Fibroblast of lung (primary cell): ENCODE measurements at regions not wholly inside any gene's neighbourhood (a gene's known extent, or its start where the extent isn't known, plus 50 kb on each side); places are given as distances from the start of the nearest gene placed in this dataset.

ENCODE experiments used
- DNase-seq, 2 donors: peaks; one replicate each; pipeline versions ENCODE4 v3.0.0 to v3.0.0-alpha.2; 2010; ENCODE audit warnings: low read depth in 2 of 2
- H2AFZ ChIP-seq: 2 replicates; pipeline ENCODE4 v1.5.1; 2012; ENCODE audit warnings: low read length, control low read depth, inconsistent platforms
- H3K27ac ChIP-seq: 2 replicates; pipeline ENCODE4 v1.5.1; 2011; ENCODE audit warnings: low read length, control low read depth; ENCODE audit not compliant: insufficient read depth
- H3K27me3 ChIP-seq: 2 replicates; pipeline ENCODE4 v1.5.1; 2011; ENCODE audit warnings: mild to moderate bottlenecking, low read length; ENCODE audit not compliant: control insufficient read depth, insufficient read depth
- H3K36me3 ChIP-seq: 2 replicates; pipeline ENCODE4 v1.5.1; 2011; ENCODE audit warnings: low read length; ENCODE audit not compliant: control insufficient read depth, insufficient read depth
- H3K4me1 ChIP-seq: 2 replicates; pipeline ENCODE4 v1.5.1; 2011; ENCODE audit warnings: low read length; ENCODE audit not compliant: control insufficient read depth, insufficient read depth; ENCODE audit errors: extremely low read depth
- H3K4me2 ChIP-seq: 2 replicates; pipeline ENCODE4 v1.5.1; 2011; ENCODE audit warnings: low read length, control low read depth; ENCODE audit not compliant: insufficient read depth; ENCODE audit errors: extremely low read depth
- H3K4me3 ChIP-seq, 4 experiments: fragments of 200-600 bp in 1 of 4; sonication (generic) in 1 of 4; replicated peaks in 1 of 4; 2 replicates each; pipeline ENCODE4 v1.5.1; 2011 to 2016; ENCODE audit warnings: low read length in 4 of 4, low read depth in 3 of 4, mild to moderate bottlenecking in 3 of 4, control low read depth in 2 of 4, inconsistent platforms in 1 of 4, mixed read lengths in 1 of 4; ENCODE audit not compliant: insufficient read depth in 1 of 4; ENCODE audit errors: control extremely low read depth in 1 of 4
- H3K79me2 ChIP-seq: 2 replicates; pipeline ENCODE4 v1.5.1; 2012; ENCODE audit warnings: mild to moderate bottlenecking, low read length, inconsistent platforms; ENCODE audit not compliant: control insufficient read depth, insufficient read depth
- H3K9ac ChIP-seq: 2 replicates; pipeline ENCODE4 v1.5.1; 2011; ENCODE audit warnings: mild to moderate bottlenecking, low read length, control low read depth; ENCODE audit not compliant: insufficient read depth
- H3K9me3 ChIP-seq: 2 replicates; pipeline ENCODE4 v1.5.1; 2012; ENCODE audit warnings: low read depth, low read length; ENCODE audit not compliant: control insufficient read depth, insufficient read depth
- H4K20me1 ChIP-seq: 2 replicates; pipeline ENCODE4 v1.5.1; 2011; ENCODE audit warnings: low read length; ENCODE audit not compliant: control insufficient read depth, insufficient read depth; ENCODE audit errors: extremely low read depth
- CTCF ChIP-seq, 2 donors: IDR thresholded peaks in 1 of 2; conservative IDR thresholded peaks in 1 of 2; 1 replicate in 1 of 2; 2 replicates in 1 of 2; pipeline ENCODE4 v1.5.1; 2011 to 2012; ENCODE audit warnings: low read length in 2 of 2, control low read depth in 1 of 2, inconsistent platforms in 1 of 2, low read depth in 1 of 2, mild to moderate bottlenecking in 1 of 2
- EZH2 ChIP-seq: IDR thresholded peaks from 2 replicates; pipeline ENCODE4 v1.5.1; 2012; ENCODE audit warnings: low read length, control low read depth, mild to moderate bottlenecking; ENCODE audit errors: missing control alignments

DNA sequence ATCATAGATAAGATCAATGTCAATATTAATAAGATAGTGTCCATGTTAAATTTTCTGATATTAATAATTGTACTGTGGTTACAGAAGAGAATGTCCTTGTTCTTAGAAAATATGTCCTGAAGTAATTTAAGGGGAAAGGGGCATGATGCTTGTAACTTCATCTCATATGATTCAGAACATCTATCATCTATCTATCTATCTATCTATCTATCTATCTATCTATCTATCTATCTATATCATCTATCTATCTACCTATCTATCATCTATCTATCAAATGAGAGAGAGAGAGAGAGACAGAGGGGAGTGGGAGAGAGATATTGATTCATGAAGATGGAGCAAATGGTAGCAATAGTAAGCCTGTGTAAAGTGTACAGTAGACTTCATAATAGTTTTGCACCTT, 124.8 kb upstream of the FAT1 start:
- no peak for DNase-seq
- H3K9ac ChIP-seq: no peak overlapping the region
- TF ChIP-seq EZH2 (no peak), CTCF (conservative IDR thresholded peaks at IDR 0.05 in 1 of 2, IDR thresholded peaks at IDR 0.05 in 1 of 2; ENCODE audit: low read depth in 1 of 2, low read length in 2 of 2) (no peak)

DNA sequence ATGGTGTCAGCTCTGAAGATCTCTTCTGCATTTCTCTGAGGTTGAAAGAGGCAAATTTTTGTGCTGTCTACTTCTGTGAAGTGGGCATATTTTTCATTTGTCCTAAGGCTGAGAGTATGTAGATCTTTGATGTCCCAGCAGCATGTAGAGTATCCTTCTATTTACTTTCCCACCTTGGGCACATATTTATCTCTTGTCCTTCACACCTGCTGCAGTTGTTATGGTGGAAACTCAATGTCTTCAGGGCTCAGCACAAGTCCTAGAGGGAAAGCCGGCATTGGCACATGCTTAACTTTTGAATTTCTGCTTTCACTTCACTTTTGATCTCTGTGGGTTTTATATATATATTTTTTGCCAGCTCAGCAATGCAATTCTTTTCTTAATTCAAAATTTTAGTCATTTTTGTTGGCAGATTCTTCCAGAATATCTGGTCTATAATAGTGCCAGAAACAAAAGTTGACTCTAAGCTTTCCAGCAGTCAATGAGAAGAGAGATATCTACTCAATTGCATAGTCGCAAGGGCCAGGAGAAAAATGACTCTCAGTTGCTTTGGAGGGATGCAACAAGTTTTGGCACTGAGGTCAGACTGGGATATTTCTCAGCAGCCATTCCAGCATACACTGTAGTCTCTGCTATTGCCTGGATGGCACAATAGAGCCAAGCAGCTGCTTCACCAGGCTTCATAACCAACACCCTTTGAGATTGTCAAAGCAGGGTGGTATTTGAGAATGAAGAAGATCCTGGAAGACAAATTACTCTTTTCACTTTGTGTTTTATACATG, 127.8 kb upstream of the FAT1 start:
- Histone ChIP-seq H3K4me1 (no peaks in the 10 kb centered on the region), H4K20me1 (no peaks in the 10 kb centered on the region), H3K27me3 (no peaks in the 10 kb centered on the region), H3K27ac (no peak overlapping the region), H3K9ac (no peak overlapping the region), H3K4me3 (no peak overlapping the region), H3K36me3 (no peaks in the 10 kb centered on the region), H3K4me2 (no peak overlapping the region), H3K79me2 (no peaks in the 10 kb centered on the region), H2AFZ (no peak overlapping the region), H3K9me3 (no peaks in the 10 kb centered on the region)
- no peak for DNase-seq
- TF ChIP-seq EZH2 (no peak), CTCF (conservative IDR thresholded peaks at IDR 0.05 in 1 of 2, IDR thresholded peaks at IDR 0.05 in 1 of 2; ENCODE audit: low read depth in 1 of 2, low read length in 2 of 2) (no peak)

More for the DNA sequence above, 124.8 kb upstream of the FAT1 start:
- Histone ChIP-seq H3K4me1 (peaks cover 3% of the 10 kb centered on the region), H3K79me2 (no peaks in the 10 kb centered on the region), H3K27ac (no peak overlapping the region), H3K4me2 (no peak overlapping the region), H2AFZ (no peak overlapping the region), H3K9me3 (no peaks in the 10 kb centered on the region), H3K36me3 (no peaks in the 10 kb centered on the region), H4K20me1 (no peaks in the 10 kb centered on the region), H3K27me3 (no peaks in the 10 kb centered on the region), H3K4me3 (no peak overlapping the region)

DNA sequence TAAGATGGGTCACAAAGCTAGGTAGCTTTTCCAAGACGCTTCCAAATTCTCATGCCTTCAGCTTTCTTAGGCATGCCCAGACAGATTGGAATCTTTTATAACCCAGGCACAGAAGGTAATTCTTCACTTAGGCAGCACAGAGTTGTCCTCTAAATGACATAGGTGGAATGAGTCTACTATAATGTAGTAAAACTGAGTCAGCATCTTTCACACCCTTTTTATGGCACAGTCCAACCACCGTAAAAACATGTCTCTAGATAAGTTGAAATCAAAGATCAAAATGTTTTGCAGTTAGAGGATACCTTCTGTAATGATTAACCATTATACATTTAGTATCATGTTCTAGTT, 128.4 kb upstream of the FAT1 start:
- no peak overlapping the region for H2AFZ ChIP-seq
- no peak overlapping the region for H3K9ac ChIP-seq
- no peak overlapping the region for H3K4me2 ChIP-seq
- H3K27ac ChIP-seq: no peak overlapping the region
- no peaks in the 10 kb centered on the region for H4K20me1 ChIP-seq
- H3K4me1 ChIP-seq: no peaks in the 10 kb centered on the region
- DNase-seq: no peak
- H3K4me3 ChIP-seq: no peak overlapping the region
- H3K36me3 ChIP-seq: no peaks in the 10 kb centered on the region
- H3K27me3 ChIP-seq: no peaks in the 10 kb centered on the region
- TF ChIP-seq CTCF (conservative IDR thresholded peaks at IDR 0.05 in 1 of 2, IDR thresholded peaks at IDR 0.05 in 1 of 2; ENCODE audit: low read depth in 1 of 2, low read length in 2 of 2) (no peak), EZH2 (no peak)
- no peaks in the 10 kb centered on the region for H3K9me3 ChIP-seq
- H3K79me2 ChIP-seq: no peaks in the 10 kb centered on the region
